Skeletal muscle cell (primary cell): ENCODE measurements at regions not wholly inside any gene's neighbourhood (a gene's known extent, or its start where the extent isn't known, plus 50 kb on each side); places are given as distances from the start of the nearest gene placed in this dataset.
A peak's percentile ranks its signal among the peaks of the same experiment; 100 is the strongest.
"Not testable (repeated sequence)": the region's sequence is repeated elsewhere in the genome, so short reads cannot be mapped to it uniquely, and the experiment has no call there.

ENCODE experiments used
- DNase-seq: peaks from one replicate; pipeline ENCODE4 v3.0.0-alpha.2; 2010; ENCODE audit warnings: low read depth
- H3K4me3 ChIP-seq: 2 replicates; pipeline ENCODE4 v1.5.1; 2011; ENCODE audit warnings: low read depth, mild to moderate bottlenecking, control low read depth, low read length, moderate library complexity

DNA sequence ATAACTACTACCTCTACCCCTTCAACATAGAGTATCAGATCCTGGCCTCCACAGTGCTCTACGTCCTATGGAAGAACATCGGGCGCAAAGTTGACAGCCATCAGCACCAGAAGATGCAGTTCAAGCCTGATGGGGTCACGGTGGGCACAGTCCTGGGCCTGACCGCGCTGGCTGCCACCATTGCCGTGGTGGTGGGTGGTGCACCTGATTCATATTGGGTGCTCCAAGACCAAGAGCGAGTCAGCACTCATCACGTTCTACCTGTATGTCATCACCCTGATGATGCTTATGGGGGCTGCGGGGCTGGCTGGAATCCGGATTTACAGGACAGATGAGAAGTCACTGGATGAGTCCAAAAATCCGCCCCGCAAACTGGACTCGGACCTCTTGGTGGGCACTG is 846.4 kb downstream of the RPIA start:
- DNase-seq, H3K4me3 ChIP-seq: not testable (repeated sequence)

DNA sequence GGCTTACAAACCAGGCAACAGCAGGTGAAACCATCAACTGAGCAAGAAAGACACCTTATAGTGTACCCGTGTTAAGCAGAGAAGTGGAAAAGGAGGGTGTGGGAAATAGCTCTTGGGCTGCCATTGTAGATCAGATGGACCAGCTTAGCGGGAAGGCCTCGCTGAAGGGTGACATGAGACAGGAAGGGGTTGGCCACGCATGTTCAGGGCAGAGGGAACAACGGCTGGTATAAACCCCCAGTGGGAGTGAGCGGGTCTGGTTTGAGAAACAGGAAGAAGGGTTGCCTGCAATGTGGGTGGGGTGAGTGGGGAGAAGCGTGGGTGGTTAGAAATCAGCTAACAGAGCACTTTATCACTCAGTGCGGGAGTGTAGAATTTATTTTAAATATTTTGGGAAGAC is 852.6 kb downstream of the RPIA start:
- not testable (repeated sequence) for DNase-seq, H3K4me3 ChIP-seq

GRCh38 chr2:89579154-89579553 is 887.7 kb downstream of the RPIA start:
- DNase-seq, H3K4me3 ChIP-seq: not testable (repeated sequence)

- peak; percentile 48 for DNase-seq
- not testable (repeated sequence) for H3K4me3 ChIP-seq
Observed at GRCh38 chr2:89582816-89583215, 891.3 kb downstream of the RPIA start.

DNA sequence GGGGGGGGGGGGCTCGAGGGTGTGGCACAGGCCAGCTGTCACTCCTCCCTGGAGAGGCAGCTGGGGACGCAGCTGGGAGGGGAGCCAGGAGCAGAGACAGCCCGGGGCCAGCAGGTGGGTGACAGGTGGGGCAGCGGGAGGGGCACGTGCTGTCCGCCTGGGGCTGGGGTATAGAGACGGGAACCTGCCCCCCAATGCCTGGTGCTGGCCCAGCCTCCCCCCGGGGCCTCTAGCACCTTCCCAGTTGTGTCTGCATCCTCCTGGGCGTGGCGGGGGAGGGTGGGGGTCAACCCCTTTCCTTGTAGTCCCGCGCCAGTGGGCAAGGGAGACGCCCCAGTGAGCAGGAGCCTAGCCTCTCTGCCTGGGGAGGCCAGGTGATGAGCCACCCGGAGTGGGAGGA is 892.6 kb downstream of the RPIA start:
- not testable (repeated sequence) for DNase-seq
- peak overlapping the region; percentile 37 for H3K4me3 ChIP-seq

GRCh38 chr2:89584868-89585557 is 893.5 kb downstream of the RPIA start:
- not testable (repeated sequence) for DNase-seq
- peak overlapping the region; percentile 50 for H3K4me3 ChIP-seq

GRCh38 chr2:89585558-89585920 is 894.1 kb downstream of the RPIA start:
- peak; percentile 38 for DNase-seq
- H3K4me3 ChIP-seq: peak overlapping the region; percentile 50

- not testable (repeated sequence) for DNase-seq, H3K4me3 ChIP-seq
Observed at GRCh38 chr2:89599843-89600242, 908.4 kb downstream of the RPIA start.

- not testable (repeated sequence) for H3K4me3 ChIP-seq
Observed at GRCh38 chr2:89606514-89606913, 915.0 kb downstream of the RPIA start.

DNA sequence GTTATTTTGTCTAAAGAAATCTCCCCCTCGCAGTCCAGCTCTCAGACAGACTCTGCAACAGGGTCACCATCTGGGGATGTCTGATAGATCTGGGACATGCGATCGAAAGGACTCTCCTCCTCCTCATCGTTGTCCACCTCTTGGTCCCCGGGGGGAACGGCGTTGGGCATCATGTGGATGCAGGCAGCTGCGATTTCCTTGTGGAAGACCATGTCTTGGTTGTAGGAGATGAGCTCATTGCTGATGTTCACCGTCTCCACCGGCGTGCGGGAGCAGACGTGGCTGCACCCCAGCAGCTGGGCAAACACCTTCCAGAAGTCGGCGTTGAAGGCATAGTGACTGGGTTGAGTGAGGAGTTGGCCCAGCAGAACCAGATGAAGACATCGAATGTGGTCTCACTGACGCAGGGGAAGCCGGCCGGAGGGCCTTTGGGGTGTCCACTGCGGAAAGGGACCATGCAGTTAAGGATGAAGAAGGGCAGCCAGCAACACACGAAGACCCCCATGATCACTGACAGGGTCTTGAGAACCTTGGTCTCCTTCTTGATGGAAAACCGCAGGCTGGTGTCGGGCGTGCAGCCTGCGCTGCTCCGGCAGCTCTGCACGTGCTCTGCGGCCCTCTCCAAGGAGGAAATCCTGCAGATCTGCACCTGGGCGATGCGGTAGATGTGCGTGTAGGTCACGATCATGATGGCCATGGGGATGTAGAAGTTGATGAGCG is 918.9 kb downstream of the RPIA start:
- H3K4me3 ChIP-seq, DNase-seq: not testable (repeated sequence)

More at GRCh38 chr2:89606514-89606913, 915.0 kb downstream of the RPIA start:
- not testable (repeated sequence) for DNase-seq

DNA sequence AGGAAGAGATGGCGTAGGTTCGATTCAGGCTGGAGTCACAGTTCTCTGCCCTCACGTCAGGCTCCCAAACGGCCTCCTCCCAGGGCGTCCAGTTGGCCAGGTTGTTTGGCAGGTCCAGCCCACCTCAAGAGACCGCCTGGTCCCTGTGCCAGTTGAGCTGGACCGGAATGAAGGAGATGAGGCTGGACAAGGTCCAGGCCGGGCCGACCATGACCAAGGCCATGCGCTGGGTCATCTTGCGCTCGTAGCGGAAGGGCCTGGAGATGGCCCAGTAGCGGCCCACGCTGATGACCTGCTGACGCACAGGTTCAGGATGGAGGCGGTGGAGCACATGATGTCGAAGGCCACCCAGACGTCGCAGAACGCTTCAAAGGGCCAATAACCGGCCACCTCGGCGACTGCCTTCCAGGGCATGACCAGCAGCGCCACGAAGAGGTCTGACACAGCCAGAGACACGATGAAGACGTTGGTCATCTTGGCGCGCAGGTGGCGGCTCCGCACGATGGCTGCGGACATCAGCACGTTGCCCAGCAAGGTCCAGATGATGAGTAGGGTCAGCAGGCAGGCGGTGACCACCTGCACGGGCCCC is 919.5 kb downstream of the RPIA start:
- not testable (repeated sequence) for DNase-seq, H3K4me3 ChIP-seq

DNA sequence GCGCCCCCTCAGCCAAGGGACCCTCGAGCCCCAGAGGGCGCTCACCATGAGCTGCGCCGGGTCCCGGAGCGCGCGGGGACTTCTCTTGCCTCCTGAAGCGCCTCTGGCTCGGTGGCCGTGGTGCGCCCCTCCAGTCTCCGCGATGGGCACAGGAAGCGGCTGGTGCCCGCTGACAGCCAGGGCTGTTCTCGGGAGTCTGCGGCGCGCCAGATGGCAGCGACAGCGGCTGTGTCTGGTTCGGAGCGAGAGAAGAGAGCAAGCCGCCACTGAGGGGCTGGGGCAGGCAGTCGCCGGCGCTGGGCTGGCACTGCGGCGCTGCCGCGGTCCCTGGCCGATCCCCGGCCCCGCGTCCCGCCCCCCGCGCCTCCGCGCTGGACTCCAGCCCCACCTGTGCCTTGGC is 920.2 kb downstream of the RPIA start:
- H3K4me3 ChIP-seq, DNase-seq: not testable (repeated sequence)

DNA sequence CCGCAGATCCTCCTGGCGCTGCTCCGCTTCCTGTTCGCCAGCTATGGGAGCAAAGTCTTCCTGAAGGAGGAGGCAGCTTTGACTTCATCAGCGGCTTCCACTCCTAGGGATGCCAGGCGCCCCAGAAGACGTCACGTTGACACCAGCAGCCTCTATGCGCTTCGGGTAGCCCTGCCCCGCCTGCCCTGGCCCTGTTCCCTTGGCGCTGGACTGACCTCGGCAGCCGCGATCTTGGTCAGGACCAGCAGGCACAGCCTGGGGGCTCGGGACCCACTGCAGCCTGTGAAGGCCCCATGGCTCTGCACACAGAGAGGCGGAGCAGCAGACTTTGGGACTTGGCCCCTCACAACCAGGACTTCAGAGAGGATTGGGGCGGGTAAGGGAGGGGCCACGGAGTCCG is 957.8 kb downstream of the RPIA start:
- H3K4me3 ChIP-seq, DNase-seq: not testable (repeated sequence)

GRCh38 chr2:89679254-89679653 is 987.8 kb downstream of the RPIA start:
- H3K4me3 ChIP-seq, DNase-seq: not testable (repeated sequence)
